NCI-H748 (cell line): ENCODE measurements at regions not wholly inside any gene's neighbourhood (a gene's known extent, or its start where the extent isn't known, plus 50 kb on each side); places are given as distances from the start of the nearest gene placed in this dataset.
A peak's percentile ranks its signal among the peaks of the same experiment; 100 is the strongest.

Source experiments
- DNase-seq: peaks from one replicate; lab custom pipeline; 2025; ENCODE audit not compliant: unreplicated experiment; lab: John Stamatoyannopoulos, UW

DNA sequence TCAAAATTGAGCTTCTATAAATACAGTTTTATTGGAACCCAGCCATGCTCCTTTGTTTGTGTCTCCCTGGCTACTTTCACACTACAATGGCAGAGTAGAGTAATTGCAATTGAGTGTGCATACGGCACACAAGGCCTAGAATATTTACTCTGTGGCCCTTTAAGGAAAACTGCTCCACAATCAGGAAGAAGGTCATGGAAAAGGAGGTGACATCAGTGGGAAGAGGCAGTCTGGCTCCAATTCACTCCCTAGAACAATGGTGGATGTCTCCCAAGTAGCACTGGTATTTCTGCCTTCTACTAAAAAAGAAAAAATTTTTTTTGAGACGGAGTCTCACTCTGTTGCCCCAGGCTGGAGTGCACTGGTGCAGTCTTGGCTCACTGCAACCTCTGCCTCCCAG is 51.3 kb downstream of the KRTAP19-8 start:
- no peak for DNase-seq

DNA sequence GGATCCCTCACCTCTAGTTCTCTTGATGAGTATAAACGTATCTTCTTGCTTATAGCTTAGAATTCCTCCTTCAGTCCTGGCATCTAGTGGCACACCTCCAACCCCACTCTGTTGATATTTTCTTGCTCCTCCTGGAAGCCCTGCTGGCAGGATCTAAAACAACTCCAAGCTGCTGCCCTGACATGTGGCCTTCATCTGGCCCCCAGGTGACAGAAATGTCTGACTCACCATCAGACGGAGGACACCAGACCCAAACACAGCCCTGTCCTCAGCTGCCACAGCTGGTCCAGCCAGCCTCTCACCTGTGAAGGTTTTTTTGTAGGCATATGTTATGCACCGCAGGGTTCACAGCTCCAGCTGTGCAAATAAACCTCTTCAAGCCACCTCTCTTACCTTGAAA is 53.4 kb downstream of the KRTAP19-8 start:
- peak; percentile 30 for DNase-seq

DNA sequence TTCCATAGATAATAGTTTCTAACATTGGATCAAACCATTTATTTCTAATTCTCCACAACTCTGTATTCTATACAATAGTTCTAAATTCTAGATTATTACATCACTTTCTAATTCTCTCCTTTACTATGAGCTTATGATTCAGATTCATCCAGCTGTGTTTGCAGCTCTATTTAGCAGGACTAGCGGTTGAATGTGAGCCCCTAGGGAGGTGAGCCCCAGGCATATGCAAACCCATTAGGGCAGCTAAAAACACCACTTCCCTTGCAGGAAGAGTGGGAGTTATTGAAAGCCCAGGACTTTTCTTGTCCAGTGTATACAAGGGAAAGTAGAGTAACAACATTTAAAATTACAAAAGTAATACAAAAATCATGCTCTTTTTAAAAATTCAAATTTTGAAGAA is 56.9 kb downstream of the KRTAP19-8 start:
- no peak for DNase-seq

DNA sequence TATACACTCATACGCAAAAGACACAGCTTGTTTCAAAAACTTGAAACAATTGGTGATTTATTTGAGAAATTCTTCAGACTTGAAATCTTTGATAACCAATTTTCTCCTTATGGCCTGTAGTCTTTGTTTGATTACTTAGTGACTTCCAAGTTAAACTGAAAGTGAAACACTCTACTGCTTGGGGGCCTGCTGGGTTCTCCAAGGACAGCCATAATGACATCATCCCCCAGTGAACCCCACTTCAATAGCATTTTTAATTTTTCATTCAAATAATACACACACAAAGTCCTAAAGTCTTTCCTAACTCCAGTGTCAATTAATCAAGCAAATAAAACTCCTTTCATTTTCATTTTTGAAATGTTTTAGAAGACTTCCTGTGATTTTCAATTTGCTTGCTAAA is 59.2 kb downstream of the KRTAP19-8 start:
- DNase-seq, result no peak

DNA sequence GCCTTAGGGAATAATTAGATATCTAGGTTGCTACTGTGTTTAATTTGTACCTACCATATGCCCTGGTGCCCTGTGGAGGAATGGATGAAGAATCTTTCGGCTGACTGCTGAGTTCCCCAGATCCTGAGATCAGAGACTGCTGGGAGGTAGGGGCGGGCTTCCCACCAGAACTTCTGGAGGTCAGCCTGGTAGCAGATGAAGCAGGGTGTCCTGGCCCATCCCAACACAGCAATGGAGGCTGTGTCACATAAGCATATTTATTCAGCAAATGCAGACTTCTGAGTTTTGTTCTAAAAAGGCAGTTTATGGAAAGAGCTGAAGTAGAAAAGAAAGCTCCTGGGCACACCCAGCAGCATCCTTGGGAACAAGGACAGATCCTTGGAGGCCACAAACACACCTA is 74.0 kb downstream of the KRTAP19-8 start:
- DNase-seq, result no peak

DNA sequence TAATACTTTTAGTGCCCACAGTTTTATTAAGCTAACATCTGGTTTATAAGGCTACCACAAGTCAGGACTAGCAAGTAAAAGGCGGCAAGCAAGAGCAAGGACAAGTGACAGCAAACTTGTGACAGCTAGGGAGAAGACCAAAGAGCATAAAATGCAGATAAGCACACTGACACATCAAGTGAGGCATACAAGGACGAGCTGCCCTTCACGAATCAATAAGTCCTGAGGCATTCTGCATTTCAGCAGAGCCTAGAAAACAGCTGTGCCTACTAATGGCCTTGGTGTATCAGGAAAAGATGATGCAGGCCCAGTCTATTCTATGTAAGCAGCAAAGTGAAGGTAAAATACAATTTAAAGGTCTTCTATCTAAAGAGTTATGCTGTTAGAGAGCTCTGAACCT is 74.8 kb downstream of the KRTAP19-8 start:
- DNase-seq, result no peak

DNA sequence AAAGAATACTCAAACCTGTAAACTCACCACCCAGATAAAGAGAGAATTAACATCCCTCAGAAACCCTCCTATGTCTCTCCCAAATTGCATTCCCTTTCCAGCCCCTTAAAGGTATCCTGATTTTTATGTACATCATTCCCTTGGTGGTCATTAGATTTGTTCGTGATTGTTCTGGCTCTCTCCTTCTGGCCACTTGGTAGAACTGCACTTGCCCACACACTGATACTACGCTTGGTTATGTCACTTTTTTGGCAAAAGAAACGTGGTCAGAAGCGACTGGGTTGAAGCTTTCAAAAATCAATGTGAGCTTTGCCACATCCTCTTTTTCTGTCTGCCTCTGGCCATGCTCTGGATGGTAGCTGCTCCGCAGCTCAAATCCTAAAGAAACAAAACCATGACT is 76.3 kb downstream of the KRTAP19-8 start:
- DNase-seq, result no peak

DNA sequence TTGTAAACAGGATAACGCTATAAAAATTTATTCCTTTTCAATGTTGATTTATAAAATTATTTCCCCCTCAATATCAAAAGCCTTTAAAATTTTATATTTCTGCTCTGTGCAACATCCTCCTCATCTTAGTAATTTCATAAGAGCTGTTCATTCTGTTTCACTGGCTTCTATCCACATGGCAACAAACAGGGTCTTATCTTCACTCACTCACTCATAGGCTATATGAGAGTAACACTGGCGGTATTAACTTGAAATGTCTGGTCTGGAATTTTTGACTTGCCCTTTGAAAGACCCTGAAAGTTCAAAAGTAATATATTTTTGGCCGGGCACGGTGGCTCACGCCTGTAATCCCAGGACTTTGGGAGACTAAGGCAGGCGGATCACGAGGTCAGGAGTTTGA is 77.4 kb upstream of the KRTAP11-1 start:
- DNase-seq, result no peak

DNA sequence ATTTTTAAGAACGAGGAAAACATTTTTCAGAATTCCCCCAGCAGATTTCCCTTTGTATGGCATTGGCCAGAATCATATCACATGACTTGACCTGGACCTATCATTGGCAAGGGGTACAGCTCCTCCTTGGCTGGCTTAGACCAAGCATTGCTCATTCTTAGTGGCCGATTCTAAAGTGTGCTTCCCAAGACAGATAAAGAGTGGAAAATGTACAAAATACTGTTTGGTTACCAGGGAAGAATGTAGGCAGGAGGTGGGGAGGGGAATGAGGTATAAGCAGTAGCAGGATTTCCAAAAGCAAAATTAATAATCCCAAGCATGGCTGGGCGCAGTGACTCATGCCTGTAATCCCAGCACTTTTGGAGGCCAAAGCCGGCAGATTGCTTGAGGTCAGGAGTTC is 75.6 kb upstream of the KRTAP11-1 start:
- DNase-seq, result no peak

DNA sequence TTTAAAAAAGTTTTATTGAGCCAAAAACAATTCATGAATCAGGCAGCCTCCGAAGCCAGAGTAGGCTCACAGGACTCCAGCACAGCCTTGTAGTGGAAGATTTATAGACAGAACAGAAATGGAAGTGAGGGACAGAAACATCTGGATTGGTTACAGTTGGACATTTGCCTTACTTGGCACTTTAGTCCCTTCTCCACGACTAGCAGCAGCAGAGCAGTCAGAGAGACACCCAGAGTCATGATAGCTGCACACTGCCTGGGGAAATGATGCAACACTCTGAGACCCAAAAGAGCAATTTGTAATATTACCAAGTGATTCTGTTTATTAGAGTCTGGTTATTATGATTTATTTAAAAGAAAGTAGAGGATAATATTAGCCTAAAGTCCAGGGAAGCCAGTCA is 72.2 kb upstream of the KRTAP11-1 start:
- no peak for DNase-seq

DNA sequence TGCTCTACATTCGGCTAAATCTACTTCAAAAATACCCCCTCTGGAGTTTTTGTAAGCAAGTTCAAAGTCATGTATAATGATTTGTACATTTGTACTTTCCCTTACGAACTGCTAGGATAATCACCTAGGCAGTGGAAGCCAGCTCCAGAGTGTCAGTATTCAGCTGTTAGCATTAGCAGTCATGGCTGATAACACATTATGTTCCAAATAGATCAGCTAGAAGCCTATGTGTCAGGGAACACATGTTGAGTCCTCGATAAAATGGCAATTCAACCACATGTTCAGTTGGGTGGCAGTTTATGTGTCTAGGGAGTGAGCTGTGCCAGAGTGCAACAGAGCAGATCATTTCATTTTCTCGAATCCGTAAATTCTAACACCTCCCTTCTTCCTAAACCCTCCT is 65.8 kb upstream of the KRTAP11-1 start:
- DNase-seq, result no peak

DNA sequence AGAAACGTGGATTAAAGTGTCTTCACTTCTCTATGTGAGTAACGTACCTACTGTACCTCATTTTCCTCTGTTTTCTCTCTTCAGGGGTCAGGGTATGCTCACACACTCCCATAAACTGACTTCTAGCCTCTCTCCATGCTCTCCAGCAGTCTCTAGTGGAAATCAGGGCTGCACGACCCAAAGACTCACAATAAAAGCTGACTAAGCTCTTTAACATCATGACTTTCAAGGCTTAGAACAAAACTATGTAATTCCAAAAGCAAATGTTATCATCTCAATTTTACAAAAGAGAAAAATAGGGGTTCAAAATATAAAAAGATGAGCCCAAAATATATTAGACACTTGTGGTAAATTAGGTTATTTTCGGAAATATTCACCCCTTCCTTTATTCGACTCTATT is 62.5 kb upstream of the KRTAP11-1 start:
- no peak for DNase-seq

DNA sequence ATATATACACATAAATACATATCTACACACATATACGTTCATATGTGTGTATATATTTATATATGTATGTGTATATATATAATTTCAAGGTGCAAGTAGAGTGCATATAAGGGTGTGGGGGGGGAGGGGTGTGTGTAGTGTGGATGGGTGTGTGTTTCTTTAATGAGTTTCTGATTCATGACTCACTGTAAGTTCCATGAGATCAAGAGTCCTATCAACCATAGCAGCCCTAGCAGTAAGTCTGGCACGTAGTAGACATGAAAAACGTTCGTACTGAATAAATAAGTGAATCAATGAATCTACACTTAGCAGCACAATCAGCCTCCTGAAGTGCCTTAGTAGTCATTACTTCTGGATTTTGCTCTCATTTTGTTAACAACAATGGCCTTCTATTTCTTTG is 61.9 kb upstream of the KRTAP11-1 start:
- no peak for DNase-seq

DNA sequence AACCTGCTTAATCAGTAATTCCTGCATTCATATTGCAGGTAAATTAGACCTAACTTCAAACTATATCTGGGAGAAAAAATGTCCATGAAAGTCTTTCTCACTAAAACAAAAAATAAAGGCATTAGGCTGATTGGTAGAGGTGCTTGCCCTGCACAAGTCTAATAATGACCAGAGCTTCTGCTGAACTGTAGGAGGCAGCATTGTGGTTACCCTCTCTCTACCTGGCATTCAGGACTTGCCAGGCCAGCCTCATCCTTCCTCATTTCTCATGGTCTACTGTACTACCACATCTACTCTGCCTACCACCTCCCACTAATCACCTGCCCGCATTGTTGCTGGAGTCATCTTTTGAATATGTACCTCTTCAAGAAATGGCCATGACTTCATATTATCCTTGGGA is 60.8 kb upstream of the KRTAP11-1 start:
- DNase-seq, result no peak

DNA sequence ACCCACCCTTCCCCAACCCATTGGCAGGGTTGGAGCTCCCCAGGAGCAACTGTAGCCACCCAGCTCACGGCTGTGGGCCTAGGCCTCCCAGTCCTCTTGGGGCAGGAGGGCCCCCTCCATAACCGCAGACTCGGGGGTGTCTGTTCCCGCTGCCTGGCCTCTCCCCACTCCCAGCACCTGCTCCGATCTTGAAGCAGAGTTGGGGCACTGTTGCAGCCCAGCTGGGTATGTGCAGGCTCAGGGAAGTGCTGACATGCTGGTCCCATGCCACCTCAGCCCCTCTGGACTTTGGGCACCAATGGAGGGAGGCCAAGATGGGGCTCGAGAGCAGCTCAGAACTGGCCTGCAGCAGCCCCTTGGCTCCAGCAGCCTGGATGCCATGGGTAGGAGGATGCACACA is 54.8 kb upstream of the KRTAP11-1 start:
- DNase-seq, result no peak

DNA sequence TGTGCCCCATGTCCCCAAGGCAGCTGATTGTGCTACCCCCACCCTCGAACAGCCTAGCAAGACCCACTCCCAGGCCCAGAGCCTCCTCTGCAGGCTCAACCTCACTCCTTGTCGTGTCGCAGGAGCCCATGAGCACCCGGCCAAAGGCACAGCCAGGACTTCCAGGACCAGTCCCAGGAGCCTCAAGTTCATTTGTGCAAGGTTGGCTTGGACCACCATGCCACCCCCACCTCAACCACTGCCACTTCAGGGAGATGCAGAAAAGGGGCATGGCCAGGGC is 54.4 kb upstream of the KRTAP11-1 start:
- DNase-seq, result no peak

DNA sequence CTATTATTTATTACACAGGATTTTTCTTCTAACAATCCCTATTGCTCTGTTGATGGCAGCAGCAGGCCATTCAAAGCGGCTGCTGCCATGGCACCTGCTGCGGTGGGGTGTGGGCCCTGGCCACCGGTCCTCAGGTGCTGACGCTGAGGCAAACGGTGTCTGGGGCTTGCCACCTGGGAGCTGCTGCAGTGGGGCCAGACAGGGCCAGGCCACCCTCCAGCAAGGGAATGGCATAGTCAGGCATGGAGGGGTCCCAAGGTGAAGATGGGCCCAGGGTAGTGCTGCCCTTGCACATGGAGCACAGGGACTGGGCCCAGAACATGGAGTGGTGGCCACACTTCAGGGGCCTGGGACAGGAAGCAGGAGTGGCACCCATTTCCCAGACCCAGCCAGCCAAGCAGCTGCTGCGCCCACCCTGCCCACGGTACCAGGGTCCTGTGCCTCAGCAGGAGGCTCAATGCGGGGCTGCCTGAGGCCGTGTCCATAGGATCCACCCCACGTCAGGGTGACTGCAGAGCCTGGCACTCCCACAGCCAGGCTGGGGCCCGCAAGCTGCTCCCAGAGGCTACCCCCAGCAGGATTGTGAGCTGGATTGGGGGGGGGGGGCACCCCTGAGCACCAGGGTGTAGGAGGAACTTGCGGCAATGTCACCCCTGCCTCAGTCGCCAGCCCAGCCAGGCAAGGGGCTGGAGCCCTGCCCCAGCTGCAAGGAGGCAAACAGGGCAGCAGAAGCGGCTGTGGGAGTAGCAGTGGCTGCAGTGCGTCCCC is 53.9 kb upstream of the KRTAP11-1 start:
- no peak for DNase-seq

DNA sequence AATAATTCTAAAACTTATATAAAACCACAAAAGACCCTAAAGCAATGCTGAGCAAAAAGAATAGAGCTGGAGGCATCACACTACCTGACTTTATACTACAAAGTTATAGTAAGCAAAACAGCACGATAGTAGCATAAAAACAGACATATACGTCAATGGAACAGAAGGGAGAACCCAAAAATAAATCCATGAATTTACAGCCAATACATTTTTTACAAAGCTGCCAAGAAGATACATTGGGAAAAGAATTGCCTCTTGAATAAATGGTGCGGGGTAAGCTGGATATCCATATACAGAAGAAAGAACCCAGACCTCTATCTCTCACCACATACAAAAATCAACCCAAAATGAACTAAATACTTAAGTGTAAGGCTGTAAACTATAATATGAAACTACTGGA is 51.3 kb upstream of the KRTAP11-1 start:
- no peak for DNase-seq
